ENCODE measurements at regions not wholly inside any gene's neighbourhood (a gene's known extent, or its start where the extent isn't known, plus 50 kb on each side); places are given as distances from the start of the nearest gene placed in this dataset.

GRCh38 chr6:78578430-78578829 lies 288.9 kb upstream of the IRAK1BP1 start:
- DNase-seq (ENCODE audit: low spot score), result no peak

GRCh38 chr6:78580923-78581322 lies 286.4 kb upstream of the IRAK1BP1 start:
- DNase-seq (ENCODE audit: low spot score), result no peak

GRCh38 chr6:78583079-78583478 lies 284.3 kb upstream of the IRAK1BP1 start:
- DNase-seq (ENCODE audit: low spot score), result no peak

GRCh38 chr6:78589436-78589835 lies 277.9 kb upstream of the IRAK1BP1 start:
- DNase-seq (ENCODE audit: low spot score), result no peak

GRCh38 chr6:78593898-78594667 lies 273.3 kb upstream of the IRAK1BP1 start:
- DNase-seq (ENCODE audit: low spot score), result no peak

GRCh38 chr6:78594668-78595066 lies 272.7 kb upstream of the IRAK1BP1 start:
- no peak for DNase-seq (ENCODE audit: low spot score)

GRCh38 chr6:78597966-78598365 lies 269.4 kb upstream of the IRAK1BP1 start:
- DNase-seq (ENCODE audit: low spot score), result no peak

GRCh38 chr6:78598966-78599365 lies 268.4 kb upstream of the IRAK1BP1 start:
- DNase-seq (ENCODE audit: low spot score), result no peak

GRCh38 chr6:78599526-78599925 lies 267.8 kb upstream of the IRAK1BP1 start:
- DNase-seq (ENCODE audit: low spot score), result no peak

GRCh38 chr6:78605909-78606446 lies 261.4 kb upstream of the IRAK1BP1 start:
- no peak for DNase-seq (ENCODE audit: low spot score)

GRCh38 chr6:78607189-78607588 lies 260.2 kb upstream of the IRAK1BP1 start:
- no peak for DNase-seq (ENCODE audit: low spot score)

GRCh38 chr6:78611102-78611620 lies 256.2 kb upstream of the IRAK1BP1 start:
- no peak for DNase-seq (ENCODE audit: low spot score)

- no peak for DNase-seq (ENCODE audit: low spot score)
These were observed 255.4 kb upstream of the IRAK1BP1 start for GRCh38 chr6:78611886-78612480.

- no peak for DNase-seq (ENCODE audit: low spot score)
These were observed 252.4 kb upstream of the IRAK1BP1 start for GRCh38 chr6:78614961-78615360.

- no peak for DNase-seq (ENCODE audit: low spot score)
These were observed 251.9 kb upstream of the IRAK1BP1 start for GRCh38 chr6:78615430-78615904.

- DNase-seq (ENCODE audit: low spot score), result no peak
These were observed 248.4 kb upstream of the IRAK1BP1 start for GRCh38 chr6:78618970-78619369.

GRCh38 chr6:78623554-78623953 lies 243.8 kb upstream of the IRAK1BP1 start:
- no peak for DNase-seq (ENCODE audit: low spot score)

- no peak for DNase-seq (ENCODE audit: low spot score)
These were observed 238.1 kb upstream of the IRAK1BP1 start for GRCh38 chr6:78629154-78629721.

- no peak for DNase-seq (ENCODE audit: low spot score)
These were observed 237.5 kb upstream of the IRAK1BP1 start for GRCh38 chr6:78629836-78630235.

- DNase-seq (ENCODE audit: low spot score), result no peak
These were observed 235.4 kb upstream of the IRAK1BP1 start for GRCh38 chr6:78631976-78632375.

GRCh38 chr6:78639111-78640110 lies 227.9 kb upstream of the IRAK1BP1 start:
- no peak for DNase-seq (ENCODE audit: low spot score)
